GM18519 (cell line): ENCODE measurements at regions not wholly inside any gene's neighbourhood (a gene's known extent, or its start where the extent isn't known, plus 50 kb on each side); places are given as distances from the start of the nearest gene placed in this dataset.

Source experiments
- ATAC-seq: cut with Tn5 transposase; IDR thresholded peaks from one replicate; pipeline ENCODE4 v1.9.1; 2021; ENCODE audit warnings: mild to moderate bottlenecking, moderate library complexity; ENCODE audit not compliant: unreplicated experiment, low FRiP score

GRCh38 chr12:93042283-93042682 lies 113.2 kb upstream of the EEA1 start:
- no peak for ATAC-seq

- no peak for ATAC-seq
Observed at GRCh38 chr12:93042684-93043083, 113.6 kb upstream of the EEA1 start.

GRCh38 chr12:93043192-93043876 lies 114.2 kb upstream of the EEA1 start:
- no peak for ATAC-seq

- no peak for ATAC-seq
Observed at GRCh38 chr12:93043877-93044209, 114.7 kb upstream of the EEA1 start.

- ATAC-seq: no peak
Observed at GRCh38 chr12:93047118-93047517, 118.0 kb upstream of the EEA1 start.

- ATAC-seq: no peak
Observed at GRCh38 chr12:93048656-93049055, 119.6 kb upstream of the EEA1 start.

- no peak for ATAC-seq
Observed at GRCh38 chr12:93050026-93050747, 121.1 kb upstream of the EEA1 start.

GRCh38 chr12:93050748-93051081 lies 121.6 kb upstream of the EEA1 start:
- no peak for ATAC-seq

GRCh38 chr12:93054021-93054420 lies 124.9 kb upstream of the EEA1 start:
- no peak for ATAC-seq

- no peak for ATAC-seq
Observed at GRCh38 chr12:93055221-93055620, 126.1 kb upstream of the EEA1 start.

- no peak for ATAC-seq
Observed at GRCh38 chr12:93056971-93057535, 128.0 kb upstream of the EEA1 start.

- no peak for ATAC-seq
Observed at GRCh38 chr12:93058280-93058679, 129.2 kb upstream of the EEA1 start.

GRCh38 chr12:93059288-93059687 lies 130.2 kb upstream of the EEA1 start:
- ATAC-seq: no peak

GRCh38 chr12:93059925-93060665 lies 131.0 kb upstream of the EEA1 start:
- peak; percentile 97 for ATAC-seq

- no peak for ATAC-seq
Observed at GRCh38 chr12:93060666-93061472, 131.8 kb upstream of the EEA1 start.

GRCh38 chr12:93061473-93062419 lies 132.7 kb upstream of the EEA1 start:
- ATAC-seq: no peak

- ATAC-seq: no peak
Observed at GRCh38 chr12:93065896-93066295, 136.8 kb upstream of the EEA1 start.

- no peak for ATAC-seq
Observed at GRCh38 chr12:93072340-93072739, 143.2 kb upstream of the EEA1 start.

GRCh38 chr12:93073324-93073723 lies 144.2 kb upstream of the EEA1 start:
- no peak for ATAC-seq

- ATAC-seq: no peak
Observed at GRCh38 chr12:93078059-93078458, 149.0 kb upstream of the EEA1 start.
